ENCODE measurements at regions not wholly inside any gene's neighbourhood (a gene's known extent, or its start where the extent isn't known, plus 50 kb on each side); places are given as distances from the start of the nearest gene placed in this dataset.

- Mint-ChIP-seq H3K9me3 (no peaks in the 10 kb centered on the region), H3K36me3 (ENCODE audit: low read depth) (no peaks in the 10 kb centered on the region), H3K27ac (no peak overlapping the region), H3K27me3 (peaks cover 4% of the 10 kb centered on the region), H3K4me1 (no peaks in the 10 kb centered on the region), H3K4me3 (no peak overlapping the region)
- peak; percentile 42 for ATAC-seq (replicated peaks)
These were observed 135.1 kb downstream of the TBXT start for GRCh38 chr6:166032366-166033200.

GRCh38 chr6:166031275-166031674 is 136.4 kb downstream of the TBXT start:
- peaks cover 4% of the 10 kb centered on the region for H3K27me3 Mint-ChIP-seq
- no peaks in the 10 kb centered on the region for H3K4me1 Mint-ChIP-seq
- ATAC-seq (replicated peaks): no peak
- no peaks in the 10 kb centered on the region for H3K36me3 Mint-ChIP-seq (ENCODE audit: low read depth)
- no peak overlapping the region for H3K4me3 Mint-ChIP-seq
- H3K9me3 Mint-ChIP-seq: no peaks in the 10 kb centered on the region
- H3K27ac Mint-ChIP-seq: no peak overlapping the region

- ATAC-seq (replicated peaks): peak; percentile 54
- H3K9me3 Mint-ChIP-seq: no peaks in the 10 kb centered on the region
- no peak overlapping the region for H3K4me3 Mint-ChIP-seq
- no peaks in the 10 kb centered on the region for H3K4me1 Mint-ChIP-seq
- no peak overlapping the region for H3K27ac Mint-ChIP-seq
- H3K27me3 Mint-ChIP-seq: peaks cover 4% of the 10 kb centered on the region
- H3K36me3 Mint-ChIP-seq (ENCODE audit: low read depth): no peaks in the 10 kb centered on the region
These were observed 138.1 kb downstream of the TBXT start for GRCh38 chr6:166029506-166029905.

- Mint-ChIP-seq H3K4me3 (no peak overlapping the region), H3K27ac (no peak overlapping the region), H3K27me3 (peaks cover 8% of the 10 kb centered on the region), H3K9me3 (no peaks in the 10 kb centered on the region), H3K4me1 (no peaks in the 10 kb centered on the region), H3K36me3 (ENCODE audit: low read depth) (no peaks in the 10 kb centered on the region)
- ATAC-seq (replicated peaks): no peak
These were observed 139.9 kb downstream of the TBXT start for GRCh38 chr6:166027761-166028160.

GRCh38 chr6:166026586-166027126 is 141.0 kb downstream of the TBXT start:
- Mint-ChIP-seq H3K27ac (no peak overlapping the region), H3K4me3 (no peak overlapping the region), H3K9me3 (no peaks in the 10 kb centered on the region), H3K4me1 (no peaks in the 10 kb centered on the region), H3K36me3 (ENCODE audit: low read depth) (no peaks in the 10 kb centered on the region), H3K27me3 (peaks cover 8% of the 10 kb centered on the region)
- no peak for ATAC-seq (replicated peaks)

- H3K4me1 Mint-ChIP-seq: no peaks in the 10 kb centered on the region
- ATAC-seq (replicated peaks): no peak
- H3K9me3 Mint-ChIP-seq: peaks cover 3% of the 10 kb centered on the region
- peaks cover 8% of the 10 kb centered on the region for H3K27me3 Mint-ChIP-seq
- H3K36me3 Mint-ChIP-seq (ENCODE audit: low read depth): no peaks in the 10 kb centered on the region
- no peak overlapping the region for H3K27ac Mint-ChIP-seq
- H3K4me3 Mint-ChIP-seq: no peak overlapping the region
These were observed 142.3 kb downstream of the TBXT start for GRCh38 chr6:166025149-166025898.

- H3K27me3 Mint-ChIP-seq: peaks cover 4% of the 10 kb centered on the region
- no peaks in the 10 kb centered on the region for H3K4me1 Mint-ChIP-seq
- H3K36me3 Mint-ChIP-seq (ENCODE audit: low read depth): no peaks in the 10 kb centered on the region
- peak; percentile 14 for ATAC-seq (replicated peaks)
- H3K9me3 Mint-ChIP-seq: peaks cover 3% of the 10 kb centered on the region
- H3K4me3 Mint-ChIP-seq: no peak overlapping the region
- no peak overlapping the region for H3K27ac Mint-ChIP-seq
These were observed 143.4 kb downstream of the TBXT start for GRCh38 chr6:166024252-166024651.

GRCh38 chr6:166023273-166023989 is 144.2 kb downstream of the TBXT start:
- Mint-ChIP-seq H3K4me3 (no peak overlapping the region), H3K36me3 (ENCODE audit: low read depth) (no peaks in the 10 kb centered on the region), H3K27me3 (peaks cover 3% of the 10 kb centered on the region), H3K4me1 (no peaks in the 10 kb centered on the region), H3K27ac (no peak overlapping the region), H3K9me3 (peaks cover 3% of the 10 kb centered on the region)
- ATAC-seq (replicated peaks): peak; percentile 46

- Mint-ChIP-seq H3K27ac (no peak overlapping the region), H3K9me3 (peaks cover 9% of the 10 kb centered on the region), H3K4me3 (no peak overlapping the region), H3K27me3 (peaks cover 3% of the 10 kb centered on the region), H3K4me1 (no peaks in the 10 kb centered on the region), H3K36me3 (ENCODE audit: low read depth) (no peaks in the 10 kb centered on the region)
- no peak for ATAC-seq (replicated peaks)
These were observed 146.2 kb downstream of the TBXT start for GRCh38 chr6:166021429-166021828.

GRCh38 chr6:166019214-166019613 is 148.4 kb downstream of the TBXT start:
- Mint-ChIP-seq H3K27me3 (peaks cover 3% of the 10 kb centered on the region), H3K4me1 (no peaks in the 10 kb centered on the region), H3K27ac (no peak overlapping the region), H3K9me3 (peaks cover 20% of the 10 kb centered on the region), H3K36me3 (ENCODE audit: low read depth) (no peaks in the 10 kb centered on the region), H3K4me3 (no peak overlapping the region)
- no peak for ATAC-seq (replicated peaks)

- Mint-ChIP-seq H3K27me3 (peaks cover 5% of the 10 kb centered on the region), H3K27ac (no peak overlapping the region), H3K4me3 (no peak overlapping the region), H3K36me3 (ENCODE audit: low read depth) (no peaks in the 10 kb centered on the region), H3K9me3 (peaks cover 20% of the 10 kb centered on the region), H3K4me1 (no peaks in the 10 kb centered on the region)
- no peak for ATAC-seq (replicated peaks)
These were observed 150.5 kb downstream of the TBXT start for GRCh38 chr6:166017032-166017635.

GRCh38 chr6:166014966-166015365 is 152.7 kb downstream of the TBXT start:
- Mint-ChIP-seq H3K4me1 (no peaks in the 10 kb centered on the region), H3K36me3 (ENCODE audit: low read depth) (no peaks in the 10 kb centered on the region), H3K9me3 (peaks cover 16% of the 10 kb centered on the region), H3K27ac (no peak overlapping the region), H3K4me3 (no peak overlapping the region), H3K27me3 (peaks cover 16% of the 10 kb centered on the region)
- ATAC-seq (replicated peaks): no peak

- Mint-ChIP-seq H3K36me3 (ENCODE audit: low read depth) (no peaks in the 10 kb centered on the region), H3K9me3 (peaks cover 7% of the 10 kb centered on the region), H3K4me1 (peaks cover 4% of the 10 kb centered on the region), H3K4me3 (no peak overlapping the region), H3K27ac (no peak overlapping the region), H3K27me3 (peaks cover 40% of the 10 kb centered on the region)
- ATAC-seq (replicated peaks): no peak
These were observed 157.3 kb downstream of the TBXT start for GRCh38 chr6:166010136-166010960.

Data from activated T-helper 17 cell treated with anti-CD3 and anti-CD28 coated beads, Interleukin-2, amount 50 U/mL, for 72 hours (primary cell).